Vagina (tissue), 2 donors: ENCODE measurements at regions not wholly inside any gene's neighbourhood (a gene's known extent, or its start where the extent isn't known, plus 50 kb on each side); places are given as distances from the start of the nearest gene placed in this dataset.

Experiments used
- POLR2AphosphoS5 ChIP-seq, 2 donors: sonication (generic); formaldehyde crosslinking; IDR thresholded peaks; one replicate each; pipeline ENCODE4 v1.9.0; 2017; ENCODE audit warnings: antibody characterized with exemption in 2 of 2, mild to moderate bottlenecking in 2 of 2, low read depth in 1 of 2; ENCODE audit not compliant: insufficient read depth in 1 of 2
- TF ChIP-seq, protein P1 (sequence below), 3 experiments: fragments of 450-650 bp in 2 of 3; fragments of 200-600 bp in 1 of 3; sonication (generic) in 1 of 3; IDR thresholded peaks; one replicate each; pipeline ENCODE4 v1.5.1; 2017 to 2019; ENCODE audit warnings: antibody characterized with exemption in 3 of 3, mild to moderate bottlenecking in 2 of 3, moderate library complexity in 2 of 3

DNA sequence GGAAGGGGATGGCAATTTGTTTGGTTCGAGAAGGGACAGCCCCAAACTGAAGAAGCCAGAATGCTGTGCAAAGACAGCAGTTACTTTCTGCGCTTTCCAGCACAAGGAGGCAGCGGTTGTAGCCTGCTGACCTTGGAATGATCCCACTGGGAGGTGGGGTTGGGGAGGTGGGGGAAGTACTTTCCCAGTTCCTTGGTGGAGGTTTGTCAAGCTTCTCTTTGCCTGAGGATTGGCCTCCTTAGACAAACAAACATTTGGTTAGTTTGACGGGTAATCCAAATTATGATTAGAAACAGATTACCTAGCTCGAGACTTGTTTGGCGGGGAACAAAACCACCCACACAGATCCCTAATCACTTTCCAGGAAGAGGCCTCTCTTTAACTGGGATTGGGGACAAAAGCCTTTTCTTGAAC, 79.1 kb upstream of the EGLN3 start:
- TF ChIP-seq POLR2AphosphoS5 (IDR thresholded peaks at IDR 0.05; ENCODE audit: insufficient read depth in 1 of 2, low read depth in 1 of 2): no peak
- TF ChIP-seq, protein P1, sequence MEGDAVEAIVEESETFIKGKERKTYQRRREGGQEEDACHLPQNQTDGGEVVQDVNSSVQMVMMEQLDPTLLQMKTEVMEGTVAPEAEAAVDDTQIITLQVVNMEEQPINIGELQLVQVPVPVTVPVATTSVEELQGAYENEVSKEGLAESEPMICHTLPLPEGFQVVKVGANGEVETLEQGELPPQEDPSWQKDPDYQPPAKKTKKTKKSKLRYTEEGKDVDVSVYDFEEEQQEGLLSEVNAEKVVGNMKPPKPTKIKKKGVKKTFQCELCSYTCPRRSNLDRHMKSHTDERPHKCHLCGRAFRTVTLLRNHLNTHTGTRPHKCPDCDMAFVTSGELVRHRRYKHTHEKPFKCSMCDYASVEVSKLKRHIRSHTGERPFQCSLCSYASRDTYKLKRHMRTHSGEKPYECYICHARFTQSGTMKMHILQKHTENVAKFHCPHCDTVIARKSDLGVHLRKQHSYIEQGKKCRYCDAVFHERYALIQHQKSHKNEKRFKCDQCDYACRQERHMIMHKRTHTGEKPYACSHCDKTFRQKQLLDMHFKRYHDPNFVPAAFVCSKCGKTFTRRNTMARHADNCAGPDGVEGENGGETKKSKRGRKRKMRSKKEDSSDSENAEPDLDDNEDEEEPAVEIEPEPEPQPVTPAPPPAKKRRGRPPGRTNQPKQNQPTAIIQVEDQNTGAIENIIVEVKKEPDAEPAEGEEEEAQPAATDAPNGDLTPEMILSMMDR (IDR thresholded peaks at IDR 0.05): no peak
